Muscle of leg (tissue), 3 donors: ENCODE measurements at regions not wholly inside any gene's neighbourhood (a gene's known extent, or its start where the extent isn't known, plus 50 kb on each side); places are given as distances from the start of the nearest gene placed in this dataset.

Experiments
- DNase-seq: peaks from one replicate; pipeline ENCODE4 v3.0.0; 2013
- H3K27ac ChIP-seq: one replicate; pipeline ENCODE4 v1.5.1; 2013; ENCODE audit warnings: mild to moderate bottlenecking, low read length, control low read depth
- H3K27me3 ChIP-seq: one replicate; pipeline ENCODE4 v1.6.1; 2013; ENCODE audit warnings: low read length; ENCODE audit not compliant: control insufficient read depth, insufficient read depth
- H3K36me3 ChIP-seq: one replicate; pipeline ENCODE4 v1.6.1; 2013; ENCODE audit warnings: low read length; ENCODE audit not compliant: control insufficient read depth, insufficient read depth
- H3K4me1 ChIP-seq: one replicate; pipeline ENCODE4 v1.6.1; 2013; ENCODE audit warnings: low read length; ENCODE audit not compliant: control insufficient read depth, insufficient read depth
- H3K4me3 ChIP-seq: one replicate; pipeline ENCODE4 v1.5.1; 2013; ENCODE audit warnings: low read length, control low read depth
- H3K9me3 ChIP-seq: replicated peaks from 2 replicates; pipeline ENCODE4 v1.6.1; 2013; ENCODE audit warnings: low read depth, low read length; ENCODE audit not compliant: control insufficient read depth
- WGBS: methylation state at CpG from one replicate; pipeline ENCODE4 v1.1.5; 2013; ENCODE audit warnings: missing lambda C conversion rate; ENCODE audit not compliant: insufficient coverage; 5-methylcytosine and 5-hydroxymethylcytosine counted together

GRCh38 chr16:76612497-76612896 is 335.3 kb downstream of the CNTNAP4 start:
- H3K36me3 ChIP-seq: no peaks in the 10 kb centered on the region
- no peaks in the 10 kb centered on the region for H3K9me3 ChIP-seq
- H3K4me3 ChIP-seq: no peak overlapping the region
- H3K27me3 ChIP-seq: no peaks in the 10 kb centered on the region
- H3K27ac ChIP-seq: no peak overlapping the region
- WGBS: no CpG with 5 or more reads among the region's 1 CpG
- no peak for DNase-seq
- H3K4me1 ChIP-seq: peaks cover 3% of the 10 kb centered on the region

- Histone ChIP-seq H3K27me3 (no peaks in the 10 kb centered on the region), H3K9me3 (no peaks in the 10 kb centered on the region), H3K4me3 (no peak overlapping the region), H3K36me3 (no peaks in the 10 kb centered on the region), H3K27ac (no peak overlapping the region), H3K4me1 (peaks cover 3% of the 10 kb centered on the region)
- DNase-seq: peak; percentile 70
These were observed 337.1 kb downstream of the CNTNAP4 start for GRCh38 chr16:76614269-76614668.

- Histone ChIP-seq H3K4me1 (no peaks in the 10 kb centered on the region), H3K27ac (no peak overlapping the region), H3K9me3 (no peaks in the 10 kb centered on the region), H3K36me3 (no peaks in the 10 kb centered on the region), H3K4me3 (no peak overlapping the region), H3K27me3 (no peaks in the 10 kb centered on the region)
- peak; percentile 9 for DNase-seq
- WGBS: 90% methylated on average over 2 of the region's 3 CpGs
These were observed 345.7 kb downstream of the CNTNAP4 start for GRCh38 chr16:76622876-76623275.

- H3K4me3 ChIP-seq: no peak overlapping the region
- H3K27ac ChIP-seq: no peak overlapping the region
- H3K9me3 ChIP-seq: peaks cover 7% of the 10 kb centered on the region
- 80% methylated on average over 33 of the region's 36 CpGs for WGBS
- no peaks in the 10 kb centered on the region for H3K36me3 ChIP-seq
- H3K4me1 ChIP-seq: no peaks in the 10 kb centered on the region
- H3K27me3 ChIP-seq: no peaks in the 10 kb centered on the region
- DNase-seq: no peak
These were observed 357.9 kb downstream of the CNTNAP4 start for GRCh38 chr16:76634847-76635697.

- H3K4me3 ChIP-seq: no peak overlapping the region
- DNase-seq: no peak
- WGBS: 68% methylated on average over 4 of the region's 10 CpGs
- H3K27ac ChIP-seq: no peak overlapping the region
- no peaks in the 10 kb centered on the region for H3K4me1 ChIP-seq
- H3K9me3 ChIP-seq: no peaks in the 10 kb centered on the region
- H3K36me3 ChIP-seq: no peaks in the 10 kb centered on the region
- no peaks in the 10 kb centered on the region for H3K27me3 ChIP-seq
These were observed 362.6 kb downstream of the CNTNAP4 start for GRCh38 chr16:76639685-76640289.

GRCh38 chr16:76650582-76650981 is 373.4 kb downstream of the CNTNAP4 start:
- no peaks in the 10 kb centered on the region for H3K4me1 ChIP-seq
- H3K27me3 ChIP-seq: no peaks in the 10 kb centered on the region
- H3K36me3 ChIP-seq: no peaks in the 10 kb centered on the region
- H3K9me3 ChIP-seq: no peaks in the 10 kb centered on the region
- H3K4me3 ChIP-seq: no peak overlapping the region
- no peak overlapping the region for H3K27ac ChIP-seq
- no peak for DNase-seq
- WGBS: 83% methylated on average over 2 of the region's 3 CpGs

GRCh38 chr16:76653390-76654026 is 376.3 kb downstream of the CNTNAP4 start:
- Histone ChIP-seq H3K27me3 (no peaks in the 10 kb centered on the region), H3K36me3 (no peaks in the 10 kb centered on the region), H3K27ac (no peak overlapping the region), H3K4me1 (peaks cover 3% of the 10 kb centered on the region), H3K9me3 (no peaks in the 10 kb centered on the region), H3K4me3 (no peak overlapping the region)
- no CpG with 5 or more reads among the region's 3 CpGs for WGBS
- peak; percentile 89 for DNase-seq

GRCh38 chr16:76654088-76654820 is 377.1 kb downstream of the CNTNAP4 start:
- no peaks in the 10 kb centered on the region for H3K9me3 ChIP-seq
- H3K4me1 ChIP-seq: peaks cover 3% of the 10 kb centered on the region
- no peak overlapping the region for H3K4me3 ChIP-seq
- WGBS: 44% methylated on average over 1 of the region's 4 CpGs
- no peaks in the 10 kb centered on the region for H3K36me3 ChIP-seq
- no peak overlapping the region for H3K27ac ChIP-seq
- no peaks in the 10 kb centered on the region for H3K27me3 ChIP-seq
- DNase-seq: peak; percentile 27

GRCh38 chr16:76656994-76657393 is 379.8 kb downstream of the CNTNAP4 start:
- peak; percentile 76 for DNase-seq
- peak overlapping the region; percentile 21 for H3K27ac ChIP-seq
- H3K36me3 ChIP-seq: no peaks in the 10 kb centered on the region
- H3K4me3 ChIP-seq: no peak overlapping the region
- H3K9me3 ChIP-seq: no peaks in the 10 kb centered on the region
- no peaks in the 10 kb centered on the region for H3K27me3 ChIP-seq
- H3K4me1 ChIP-seq: peaks cover 3% of the 10 kb centered on the region
- WGBS: 22% methylated on average over 3 of the region's 6 CpGs
